ENCODE measurements at regions not wholly inside any gene's neighbourhood (a gene's known extent, or its start where the extent isn't known, plus 50 kb on each side); places are given as distances from the start of the nearest gene placed in this dataset.

DNA sequence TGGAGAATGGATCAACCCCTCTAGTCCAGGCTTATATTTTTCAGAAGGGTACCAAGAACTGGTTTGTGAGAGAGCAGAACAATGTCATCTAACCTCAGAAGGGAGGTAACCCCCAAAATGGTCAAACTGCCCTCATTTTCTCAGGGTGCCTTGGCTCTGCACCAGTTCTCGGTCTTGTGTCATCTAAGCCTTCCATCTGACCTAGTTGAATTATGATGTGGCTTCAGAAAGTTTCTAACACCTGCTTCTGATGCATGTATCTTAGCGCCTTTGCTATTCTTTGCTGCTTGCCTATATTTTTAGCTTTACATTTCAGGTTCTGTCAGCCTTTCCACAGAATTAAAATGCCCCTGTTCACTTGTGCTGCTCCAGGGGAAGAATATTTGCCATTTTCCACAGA is 91.7 kb upstream of the E2F8 start:
- WGBS (ENCODE audit: insufficient coverage): 83% methylated on average over 1 of the region's 2 CpGs
- H3K27ac Mint-ChIP-seq: no peak overlapping the region
- DNase-seq: no peak
- no peaks in the 10 kb centered on the region for H3K9me3 ChIP-seq (replicated peaks in 1 of 2; ENCODE audit: control insufficient read depth in 1 of 2, insufficient read depth in 1 of 2, low read length in 2 of 2)
- H3K4me2 ChIP-seq (replicated peaks; ENCODE audit: extremely low read depth, low read length, poor library complexity, severe bottlenecking): no peak overlapping the region
- H3K36me3 Mint-ChIP-seq: no peaks in the 10 kb centered on the region
- H3K4me1 Mint-ChIP-seq: no peaks in the 10 kb centered on the region
- H3K4me1 ChIP-seq (ENCODE audit: control insufficient read depth in 1 of 2, insufficient read depth in 2 of 2, low read length in 2 of 2): no peaks in the 10 kb centered on the region
- intact Hi-C loops (cut with micrococcal nuclease): no loop called here
- no peaks in the 10 kb centered on the region for H3K79me2 ChIP-seq (ENCODE audit: insufficient read depth, low read length)
- H3K27me3 ChIP-seq (ENCODE audit: control insufficient read depth in 2 of 2, insufficient read depth in 2 of 2, low read length in 2 of 2): peaks cover 2 to 3% of the 10 kb centered on the region in 2 donors
- no peak overlapping the region for H3K4me3 Mint-ChIP-seq
- no peak overlapping the region for H3K4me3 ChIP-seq (replicated peaks in 1 of 3; ENCODE audit: low read depth in 2 of 3, low read length in 3 of 3)
- H3K27me3 Mint-ChIP-seq (ENCODE audit: low read depth in 3 of 3): peaks cover 11 to 22% (median 13%) of the 10 kb centered on the region in 3 donors
- no peaks in the 10 kb centered on the region for H3K36me3 ChIP-seq (replicated peaks in 1 of 2; ENCODE audit: control insufficient read depth in 1 of 2, insufficient read depth in 2 of 2, low read length in 2 of 2)
- no peak overlapping the region for H3K27ac ChIP-seq (ENCODE audit: low read depth in 1 of 2, low read length in 2 of 2)
- H4K20me1 ChIP-seq (ENCODE audit: insufficient read depth, low read length): no peaks in the 10 kb centered on the region
- no peaks in the 10 kb centered on the region for H3K9me3 Mint-ChIP-seq
- TF ChIP-seq, protein P1, sequence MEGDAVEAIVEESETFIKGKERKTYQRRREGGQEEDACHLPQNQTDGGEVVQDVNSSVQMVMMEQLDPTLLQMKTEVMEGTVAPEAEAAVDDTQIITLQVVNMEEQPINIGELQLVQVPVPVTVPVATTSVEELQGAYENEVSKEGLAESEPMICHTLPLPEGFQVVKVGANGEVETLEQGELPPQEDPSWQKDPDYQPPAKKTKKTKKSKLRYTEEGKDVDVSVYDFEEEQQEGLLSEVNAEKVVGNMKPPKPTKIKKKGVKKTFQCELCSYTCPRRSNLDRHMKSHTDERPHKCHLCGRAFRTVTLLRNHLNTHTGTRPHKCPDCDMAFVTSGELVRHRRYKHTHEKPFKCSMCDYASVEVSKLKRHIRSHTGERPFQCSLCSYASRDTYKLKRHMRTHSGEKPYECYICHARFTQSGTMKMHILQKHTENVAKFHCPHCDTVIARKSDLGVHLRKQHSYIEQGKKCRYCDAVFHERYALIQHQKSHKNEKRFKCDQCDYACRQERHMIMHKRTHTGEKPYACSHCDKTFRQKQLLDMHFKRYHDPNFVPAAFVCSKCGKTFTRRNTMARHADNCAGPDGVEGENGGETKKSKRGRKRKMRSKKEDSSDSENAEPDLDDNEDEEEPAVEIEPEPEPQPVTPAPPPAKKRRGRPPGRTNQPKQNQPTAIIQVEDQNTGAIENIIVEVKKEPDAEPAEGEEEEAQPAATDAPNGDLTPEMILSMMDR (IDR thresholded peaks at IDR 0.05): no peak
- no peak overlapping the region for H2AFZ ChIP-seq (ENCODE audit: insufficient read depth, low read depth, low read length, poor library complexity, severe bottlenecking)
- H3K9ac ChIP-seq (ENCODE audit: insufficient read depth, low read length, poor library complexity, severe bottlenecking): no peak overlapping the region

DNA sequence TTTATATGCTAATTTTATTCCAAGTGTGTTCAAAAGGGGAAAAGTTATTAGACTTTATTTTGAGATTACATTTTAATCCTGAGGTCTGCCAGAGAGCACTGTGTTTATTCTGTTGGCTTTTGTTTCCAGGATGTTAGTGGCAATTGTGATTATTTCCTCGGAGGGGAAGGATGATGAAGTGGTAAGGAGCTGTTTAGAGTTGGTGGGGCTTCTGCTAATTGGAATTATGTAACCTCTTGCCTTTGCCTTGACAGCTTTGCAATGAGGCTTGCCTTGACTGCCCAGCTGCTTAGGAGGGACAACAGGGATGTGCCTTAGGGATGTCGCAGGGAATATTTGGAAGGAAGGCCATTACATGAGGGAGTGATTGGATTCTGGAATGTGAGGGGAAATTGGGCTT is 89.7 kb upstream of the E2F8 start:
- Histone ChIP-seq H3K9ac (ENCODE audit: insufficient read depth, low read length, poor library complexity, severe bottlenecking) (no peak overlapping the region), H3K79me2 (ENCODE audit: insufficient read depth, low read length) (no peaks in the 10 kb centered on the region), H3K4me2 (replicated peaks; ENCODE audit: extremely low read depth, low read length, poor library complexity, severe bottlenecking) (no peak overlapping the region), H3K27me3 (ENCODE audit: control insufficient read depth in 2 of 2, insufficient read depth in 2 of 2, low read length in 2 of 2) (peaks cover 0 to 3% of the 10 kb centered on the region in 2 donors), H3K9me3 (replicated peaks in 1 of 2; ENCODE audit: control insufficient read depth in 1 of 2, insufficient read depth in 1 of 2, low read length in 2 of 2) (no peaks in the 10 kb centered on the region), H3K4me1 (ENCODE audit: control insufficient read depth in 1 of 2, insufficient read depth in 2 of 2, low read length in 2 of 2) (no peaks in the 10 kb centered on the region), H3K36me3 (replicated peaks in 1 of 2; ENCODE audit: control insufficient read depth in 1 of 2, insufficient read depth in 2 of 2, low read length in 2 of 2) (no peaks in the 10 kb centered on the region), H4K20me1 (ENCODE audit: insufficient read depth, low read length) (no peaks in the 10 kb centered on the region), H3K27ac (ENCODE audit: low read depth in 1 of 2, low read length in 2 of 2) (no peak overlapping the region), H2AFZ (ENCODE audit: insufficient read depth, low read depth, low read length, poor library complexity, severe bottlenecking) (no peak overlapping the region), H3K4me3 (replicated peaks in 1 of 3; ENCODE audit: low read depth in 2 of 3, low read length in 3 of 3) (no peak overlapping the region)
- no peak overlapping the region for H3K4me3 Mint-ChIP-seq
- no peaks in the 10 kb centered on the region for H3K9me3 Mint-ChIP-seq
- no peaks in the 10 kb centered on the region for H3K4me1 Mint-ChIP-seq
- H3K27ac Mint-ChIP-seq: no peak overlapping the region
- TF ChIP-seq, protein P1 (IDR thresholded peaks at IDR 0.05): no peak
- WGBS (ENCODE audit: insufficient coverage): 7% methylated on average over 2 of the region's 2 CpGs
- DNase-seq: no peak
- H3K36me3 Mint-ChIP-seq: no peaks in the 10 kb centered on the region
- intact Hi-C loops (cut with micrococcal nuclease): no loop called here
- H3K27me3 Mint-ChIP-seq (ENCODE audit: low read depth in 3 of 3): peaks cover 4 to 15% (median 13%) of the 10 kb centered on the region in 3 donors
